B cell (primary cell): ENCODE measurements at regions not wholly inside any gene's neighbourhood (a gene's known extent, or its start where the extent isn't known, plus 50 kb on each side); places are given as distances from the start of the nearest gene placed in this dataset.

Experiments
- ATAC-seq: fragments of 200-7000 bp; cut with Tn5 transposase; one replicate; pipeline ENCODE4 v1.10.0; 2021; ENCODE audit warnings: low read depth, mild to moderate bottlenecking, moderate number of reproducible peaks, moderate library complexity
- CTCF ChIA-PET: fragments of 350-600 bp; sonication (Branson Sonifier 250); formaldehyde crosslinking; loops from one replicate; lab custom pipeline; 2021; ENCODE audit warnings: antibody characterized with exemption, inconsistent platforms; lab: Charles Lee
- POLR2A ChIA-PET: fragments of 350-600 bp; sonication (Branson Sonifier 250); formaldehyde crosslinking; loops from one replicate; lab custom pipeline; 2021; ENCODE audit warnings: antibody characterized with exemption; lab: Charles Lee
- DNase-seq: peaks from one replicate; pipeline ENCODE4 v3.0.0; 2013
- H2AFZ ChIP-seq: 2 replicates; pipeline ENCODE4 v1.6.1; 2012; ENCODE audit warnings: mild to moderate bottlenecking, low read depth, low read length; ENCODE audit not compliant: insufficient read depth, poor library complexity, severe bottlenecking
- H3K27ac ChIP-seq, 2 donors: 1 replicate in 1 of 2; 2 replicates in 1 of 2; pipeline ENCODE4 v1.5.1; 2012 to 2013; ENCODE audit warnings: low read length in 2 of 2, mild to moderate bottlenecking in 2 of 2, moderate library complexity in 1 of 2
- H3K27me3 ChIP-seq, 4 experiments: fragments of 200-600 bp in 1 of 4; sonication (generic) in 1 of 4; replicated peaks in 1 of 4; 1 replicate in 2 of 4; 2 replicates in 2 of 4; pipeline versions ENCODE4 v1.6.1 to v1.7.0; 2013 to 2016; ENCODE audit warnings: low read length in 3 of 4, mild to moderate bottlenecking in 2 of 4, mixed read lengths in 1 of 4, moderate library complexity in 1 of 4; ENCODE audit not compliant: insufficient read depth in 4 of 4, control insufficient read depth in 3 of 4; ENCODE audit errors: control extremely low read depth in 1 of 4
- H3K36me3 ChIP-seq, 2 experiments: replicated peaks in 1 of 2; 1 replicate in 1 of 2; 2 replicates in 1 of 2; pipeline versions ENCODE4 v1.6.1 to v1.7.1; 2013; ENCODE audit warnings: low read length in 1 of 2; ENCODE audit not compliant: insufficient read depth in 2 of 2, control insufficient read depth in 1 of 2; ENCODE audit errors: control extremely low read depth in 1 of 2, extremely low read depth in 1 of 2
- H3K4me1 ChIP-seq, 2 donors: fragments of 200-600 bp in 1 of 2; sonication (generic) in 1 of 2; 1 replicate in 1 of 2; 2 replicates in 1 of 2; pipeline versions ENCODE4 v1.5.1 to v1.6.1; 2013 to 2017; ENCODE audit warnings: low read length in 2 of 2; ENCODE audit not compliant: control insufficient read depth in 2 of 2, insufficient read depth in 2 of 2
- H3K4me2 ChIP-seq: replicated peaks from 2 replicates; pipeline ENCODE3; 2012; ENCODE audit warnings: mild to moderate bottlenecking, low read depth, low read length; ENCODE audit not compliant: poor library complexity, severe bottlenecking
- H3K4me3 ChIP-seq, 5 experiments: fragments of 200-600 bp in 1 of 5; sonication (generic) in 1 of 5; 1 replicate in 3 of 5; 2 replicates in 2 of 5; pipeline versions ENCODE4 v1.5.1 to v1.7.0; 2011 to 2016; ENCODE audit warnings: low read length in 4 of 5, mild to moderate bottlenecking in 4 of 5, low read depth in 2 of 5, control low read depth in 1 of 5, moderate library complexity in 1 of 5; ENCODE audit not compliant: insufficient read depth in 1 of 5; ENCODE audit errors: control extremely low read depth in 1 of 5, extremely low read depth in 1 of 5
- H3K79me2 ChIP-seq: fragments of 200-600 bp; sonication (generic); one replicate; pipeline ENCODE4 v1.6.0; 2016; ENCODE audit warnings: low read length; ENCODE audit not compliant: control insufficient read depth, insufficient read depth
- H3K9ac ChIP-seq: fragments of 200-600 bp; sonication (generic); 2 replicates; pipeline ENCODE4 v1.6.1; 2017; ENCODE audit warnings: mild to moderate bottlenecking, low read length, moderate library complexity
- H3K9me3 ChIP-seq, 3 donors: one replicate each; pipeline versions ENCODE4 v1.6.1 to v1.7.1; 2013; ENCODE audit warnings: low read length in 2 of 3; ENCODE audit not compliant: control insufficient read depth in 2 of 3, insufficient read depth in 1 of 3; ENCODE audit errors: control extremely low read depth in 1 of 3
- H4K20me1 ChIP-seq: 2 replicates; pipeline ENCODE4 v1.6.0; 2012; ENCODE audit warnings: mild to moderate bottlenecking, low read length; ENCODE audit not compliant: insufficient read depth, control insufficient read depth, poor library complexity, severe bottlenecking
- H3K27ac Mint-ChIP-seq: one replicate; pipeline ENCODE4 v1.8.0; 2021; ENCODE audit warnings: mixed read lengths
- H3K27me3 Mint-ChIP-seq: one replicate; pipeline ENCODE4 v1.8.0; 2021; ENCODE audit warnings: mixed read lengths
- H3K4me1 Mint-ChIP-seq: one replicate; pipeline ENCODE4 v1.8.0; 2021; ENCODE audit warnings: mixed read lengths
- H3K4me3 Mint-ChIP-seq: one replicate; pipeline ENCODE4 v1.8.0; 2021; ENCODE audit warnings: mixed read lengths
- H3K9me3 Mint-ChIP-seq: one replicate; pipeline ENCODE4 v1.8.0; 2022; ENCODE audit warnings: mixed read lengths; ENCODE audit not compliant: insufficient read depth
- CTCF ChIP-seq: fragments of 200-600 bp; IDR thresholded peaks from one replicate; pipeline ENCODE4 v1.8.0; 2022; ENCODE audit warnings: antibody characterized with exemption, mild to moderate bottlenecking
- EZH2 ChIP-seq: IDR thresholded peaks from 2 replicates; pipeline ENCODE4 v1.6.1; 2012; ENCODE audit warnings: borderline replicate concordance, low read depth, mild to moderate bottlenecking, moderate library complexity, low read length; ENCODE audit not compliant: insufficient read depth, poor library complexity, severe bottlenecking
- WGBS: methylation state at CpG from one replicate; pipeline ENCODE4 v1.1.5; 2013; ENCODE audit warnings: missing lambda C conversion rate; ENCODE audit not compliant: insufficient coverage; 5-methylcytosine and 5-hydroxymethylcytosine counted together
- intact Hi-C: fragments of 100-400 bp; cut with micrococcal nuclease; formaldehyde crosslinking; loops from one replicate; pipeline ENCODE4 v1.10.0; 2022

- H3K9me3 ChIP-seq = peaks cover 0 to 13% (median 4%) of the 10 kb centered on the region in 3 donors
- ATAC-seq = no peak
- no peaks in the 10 kb centered on the region for H3K79me2 ChIP-seq
- no peak for DNase-seq
- H3K4me1 ChIP-seq = no peaks in the 10 kb centered on the region
- Mint-ChIP-seq H3K9me3 (peaks cover 3% of the 10 kb centered on the region), H3K4me3 (no peak overlapping the region), H3K27ac (no peak overlapping the region), H3K4me1 (no peaks in the 10 kb centered on the region), H3K27me3 (no peaks in the 10 kb centered on the region)
- H3K4me2 ChIP-seq = no peak overlapping the region
- H3K27me3 ChIP-seq = no peaks in the 10 kb centered on the region
- intact Hi-C loops = no loop called here
- no peaks in the 10 kb centered on the region for H3K36me3 ChIP-seq
- ChIA-PET CTCF (no interaction called here), POLR2A (no interaction called here)
- 80% methylated on average over 2 of the region's 3 CpGs for WGBS
- H3K27ac ChIP-seq = no peak overlapping the region
- H3K4me3 ChIP-seq = no peak overlapping the region
- no peak for TF ChIP-seq EZH2
- TF ChIP-seq CTCF = no peak
- no peak overlapping the region for H2AFZ ChIP-seq
- H3K9ac ChIP-seq = no peak overlapping the region
- H4K20me1 ChIP-seq = no peaks in the 10 kb centered on the region
These were observed 102.7 kb downstream of the LRRC70 start for GRCh38 chr5:62681117-62681850.

- POLR2A ChIA-PET = no interaction called here
- Histone ChIP-seq H3K9ac (no peak overlapping the region), H3K4me2 (no peak overlapping the region), H3K27ac (no peak overlapping the region), H4K20me1 (no peaks in the 10 kb centered on the region), H2AFZ (no peak overlapping the region), H3K4me3 (no peak overlapping the region), H3K79me2 (no peaks in the 10 kb centered on the region), H3K9me3 (peaks cover 0 to 13% (median 4%) of the 10 kb centered on the region in 3 donors), H3K4me1 (no peaks in the 10 kb centered on the region), H3K36me3 (no peaks in the 10 kb centered on the region), H3K27me3 (no peaks in the 10 kb centered on the region)
- intact Hi-C loops = no loop called here
- DNase-seq (no peak), ATAC-seq (no peak)
- TF ChIP-seq CTCF (no peak), EZH2 (no peak)
- Mint-ChIP-seq H3K4me3 (no peak overlapping the region), H3K4me1 (no peaks in the 10 kb centered on the region), H3K27me3 (no peaks in the 10 kb centered on the region), H3K9me3 (peaks cover 6% of the 10 kb centered on the region), H3K27ac (no peak overlapping the region)
- CTCF ChIA-PET = no interaction called here
These were observed 101.5 kb downstream of the LRRC70 start for GRCh38 chr5:62680121-62680520.
